Stimulated activated CD4-positive, alpha-beta T cell treated with anti-CD3 and anti-CD28 coated beads, TNF-alpha, amount 100 ng/mL, for 48 hours (primary cell): ENCODE measurements at regions not wholly inside any gene's neighbourhood (a gene's known extent, or its start where the extent isn't known, plus 50 kb on each side); places are given as distances from the start of the nearest gene placed in this dataset.

ENCODE experiments used
- DNase-seq, 3 donors: peaks; one replicate each; pipeline ENCODE4 v3.0.0-alpha.2; 2020; ENCODE audit warnings: low read depth in 3 of 3

- DNase-seq, result no peak
These were observed 364.8 kb downstream of the EPM2A start for GRCh38 chr6:145370559-145370958.

DNA sequence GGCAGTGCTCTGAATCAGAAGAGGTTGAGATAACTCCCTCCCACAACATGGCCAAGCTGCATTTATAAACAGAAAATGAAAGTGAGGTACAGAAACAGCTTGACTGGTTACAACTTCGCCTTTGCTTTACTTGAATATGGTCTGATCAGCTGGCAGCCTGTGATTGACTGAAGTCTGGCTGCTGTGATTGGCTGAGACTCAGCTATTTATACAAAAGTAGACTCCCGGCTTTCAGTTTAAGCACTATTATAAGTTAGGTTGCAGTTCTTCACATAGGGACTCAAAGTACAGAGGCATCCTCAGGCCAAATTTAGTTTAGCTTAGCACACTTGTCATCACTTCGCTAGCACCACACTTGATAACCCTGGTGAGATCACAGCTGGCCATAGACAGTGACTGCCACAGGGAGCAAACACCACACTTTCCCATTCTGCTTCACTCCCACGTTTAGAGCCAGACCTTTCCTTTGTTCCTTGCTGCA lies 362.6 kb downstream of the EPM2A start:
- no peak for DNase-seq

GRCh38 chr6:145373826-145374225 lies 361.5 kb downstream of the EPM2A start:
- DNase-seq, result no peak

GRCh38 chr6:145374570-145374969 lies 360.8 kb downstream of the EPM2A start:
- DNase-seq, result no peak

GRCh38 chr6:145375502-145375901 lies 359.8 kb downstream of the EPM2A start:
- no peak for DNase-seq

DNA sequence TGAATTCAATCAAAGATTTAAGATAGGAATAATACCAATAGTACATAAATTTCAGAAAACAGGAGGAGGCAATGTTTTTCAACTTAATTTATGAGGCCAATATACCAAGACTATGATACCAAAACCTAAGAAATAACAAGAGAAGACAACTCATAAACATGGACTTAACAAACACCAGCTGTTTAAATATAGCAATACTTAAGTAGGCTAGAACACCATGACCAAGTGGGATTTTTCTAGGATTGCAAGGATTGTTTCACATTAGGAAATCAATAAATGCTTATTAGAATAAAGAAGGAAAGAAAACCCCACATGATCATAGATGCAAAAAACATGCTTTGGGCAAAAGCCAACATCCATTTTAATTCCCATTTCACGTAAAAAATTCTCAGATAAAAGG lies 355.1 kb downstream of the EPM2A start:
- DNase-seq, result no peak

DNA sequence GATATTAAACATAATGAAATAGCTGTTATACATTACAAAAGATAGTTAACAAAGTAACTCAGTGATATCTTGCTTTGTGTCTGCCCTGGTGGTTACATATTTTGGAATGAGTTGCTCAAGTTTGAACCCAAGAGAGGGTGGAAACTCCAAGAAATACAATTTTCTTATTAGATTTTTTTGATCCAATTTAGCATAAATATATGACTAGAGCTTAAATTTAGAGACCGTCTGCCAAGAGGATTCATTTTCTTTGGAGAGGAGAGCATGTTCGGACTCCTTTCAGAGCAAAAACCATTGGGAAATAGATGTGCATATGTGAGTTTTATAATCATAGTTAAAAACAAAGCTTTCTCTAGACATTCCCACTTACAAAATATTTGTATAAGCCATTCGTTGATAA lies 353.4 kb downstream of the EPM2A start:
- no peak for DNase-seq

DNA sequence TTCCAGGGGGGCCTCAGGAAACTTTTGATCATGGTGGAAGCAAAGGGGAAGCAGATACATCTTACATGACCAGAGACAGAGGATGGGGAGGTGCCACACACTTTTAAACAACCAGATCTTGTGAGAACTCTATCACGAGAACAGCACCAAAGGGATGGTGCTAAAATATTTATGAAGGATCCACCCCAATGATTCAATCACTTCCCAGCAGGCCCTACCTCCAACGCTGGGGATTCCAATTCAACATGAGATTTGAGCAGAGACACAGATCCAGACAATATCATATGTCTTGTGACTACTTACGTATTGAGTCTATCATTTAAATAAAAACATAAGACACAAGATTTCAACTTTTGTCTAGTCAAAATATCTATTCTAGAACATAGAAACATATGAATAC lies 351.9 kb downstream of the EPM2A start:
- DNase-seq, result no peak

- DNase-seq, result no peak
These were observed 350.8 kb downstream of the EPM2A start for GRCh38 chr6:145384503-145384902.

- DNase-seq, result no peak
These were observed 338.8 kb downstream of the EPM2A start for GRCh38 chr6:145396499-145396898.

GRCh38 chr6:145400508-145400907 lies 334.8 kb downstream of the EPM2A start:
- DNase-seq, result no peak

DNA sequence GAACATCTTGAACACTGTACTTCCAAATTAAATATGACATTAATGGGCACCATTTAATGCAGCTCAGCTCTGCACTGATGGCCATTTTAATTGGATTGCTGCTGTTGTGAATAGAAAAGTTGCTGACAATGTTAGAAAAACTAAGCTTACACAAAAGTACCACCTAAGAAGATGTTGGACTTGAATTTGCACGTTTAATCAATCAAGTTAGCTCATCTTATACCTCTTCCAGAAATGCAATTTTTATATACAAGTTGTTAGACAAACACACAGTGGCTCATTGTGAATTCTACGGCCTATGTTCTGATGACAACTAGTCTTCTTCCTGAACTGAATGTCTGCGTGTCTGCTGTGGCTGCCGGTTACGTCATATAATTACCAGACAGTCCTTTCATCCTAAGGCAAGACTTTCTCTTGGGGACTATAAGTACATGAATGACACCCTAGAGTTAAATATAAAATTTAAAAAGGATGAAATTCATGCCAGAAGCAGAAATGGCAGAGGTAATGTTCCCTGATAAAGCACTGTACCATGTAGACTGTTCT lies 330.2 kb downstream of the EPM2A start:
- DNase-seq, result no peak

DNA sequence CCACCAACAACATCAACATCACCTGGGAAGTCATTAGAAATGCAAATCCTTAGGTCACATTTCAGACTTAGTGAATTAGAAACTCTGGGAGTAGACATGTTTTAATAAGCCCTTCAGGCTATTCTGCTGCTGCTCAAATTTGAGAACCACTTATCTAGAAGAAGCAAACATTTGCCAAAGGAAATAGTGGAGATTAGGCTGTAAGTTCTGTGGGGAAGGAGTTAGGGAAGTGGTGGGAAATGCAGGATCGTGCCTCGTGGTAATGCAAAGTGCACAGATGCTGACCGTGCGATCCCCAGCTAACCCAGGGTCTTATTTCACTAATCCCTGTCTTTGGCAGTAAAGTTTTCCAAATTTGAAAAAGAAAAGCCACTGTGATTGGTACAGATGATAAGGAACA lies 328.5 kb downstream of the EPM2A start:
- no peak for DNase-seq

DNA sequence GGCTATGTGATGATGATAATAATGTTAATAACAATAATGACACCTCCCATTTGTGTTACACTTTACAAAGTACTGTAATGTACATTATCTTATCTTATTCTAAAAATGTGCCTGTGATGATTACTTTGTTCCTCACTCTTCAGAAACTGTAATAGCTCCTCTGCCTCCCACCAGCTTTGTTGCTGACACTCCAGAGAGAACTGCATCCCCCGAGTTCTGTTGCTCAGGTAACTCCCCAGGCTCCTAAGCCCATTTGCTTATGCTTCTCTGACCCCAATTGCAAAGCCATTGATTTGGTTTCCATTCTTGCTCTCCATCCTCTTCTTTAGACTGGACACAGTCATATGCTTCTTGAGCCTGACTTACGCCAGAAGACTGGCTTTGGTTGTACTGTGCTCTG lies 319.7 kb downstream of the EPM2A start:
- no peak for DNase-seq

DNA sequence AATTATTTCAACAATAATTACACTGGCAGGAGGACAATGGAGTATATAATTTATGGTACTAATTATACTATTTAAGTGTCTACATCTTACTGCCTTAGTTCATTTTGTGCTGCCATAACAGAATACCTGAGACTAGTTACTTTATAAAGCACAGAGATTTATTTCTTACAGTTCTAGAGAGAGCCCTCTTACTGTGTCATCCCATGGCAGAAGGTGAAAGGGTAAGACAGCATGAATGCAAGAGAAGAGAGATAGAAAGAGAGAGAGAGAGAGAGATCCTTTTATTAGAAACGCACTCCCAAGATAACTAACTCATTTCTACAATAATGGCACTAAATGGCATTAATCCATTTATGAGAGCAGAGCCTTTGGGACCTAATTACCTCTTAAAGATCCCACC lies 314.7 kb downstream of the EPM2A start:
- DNase-seq, result no peak

GRCh38 chr6:145423936-145424335 lies 311.4 kb downstream of the EPM2A start:
- DNase-seq, result no peak

DNA sequence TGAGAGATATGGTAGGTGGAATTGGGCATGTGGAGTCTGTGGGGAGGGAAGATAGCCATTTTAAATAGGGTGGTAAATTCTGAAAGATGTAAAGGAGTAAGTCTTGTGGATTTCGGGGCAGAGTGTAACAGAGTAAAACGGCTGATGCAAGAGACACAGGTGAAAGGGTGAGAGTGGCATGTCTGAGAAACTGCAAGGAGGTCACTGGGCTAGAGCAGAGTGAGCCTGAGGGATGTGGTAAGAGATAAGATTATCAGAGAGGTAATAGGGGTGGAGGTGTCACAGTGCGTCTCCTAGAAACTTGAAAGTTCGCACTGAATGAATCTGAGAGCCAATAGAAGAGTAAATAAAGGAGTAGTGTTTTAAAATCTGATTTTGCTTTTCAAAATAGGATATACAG lies 308.1 kb downstream of the EPM2A start:
- no peak for DNase-seq

DNA sequence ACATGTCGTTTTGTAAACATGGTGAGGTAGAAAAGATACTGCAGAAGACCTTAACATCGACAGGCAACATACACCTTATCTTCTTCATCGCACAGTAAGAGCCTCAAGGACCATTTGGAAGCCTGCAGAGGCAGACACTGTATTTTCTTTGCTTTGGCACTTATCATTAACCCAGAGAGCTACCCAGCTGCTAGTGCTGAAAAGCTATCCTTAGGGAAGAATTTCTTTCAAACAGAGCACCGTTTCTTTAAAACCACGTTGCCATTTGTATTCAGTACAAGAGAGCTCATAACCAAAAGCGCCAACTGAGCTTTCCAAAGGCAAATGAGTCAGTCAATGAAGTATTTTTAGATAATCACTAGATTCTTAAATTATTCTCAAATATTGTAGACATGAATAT lies 306.6 kb downstream of the EPM2A start:
- no peak for DNase-seq

GRCh38 chr6:145442110-145442509 lies 293.2 kb downstream of the EPM2A start:
- no peak for DNase-seq

- no peak for DNase-seq
These were observed 289.6 kb downstream of the EPM2A start for GRCh38 chr6:145445674-145446073.

DNA sequence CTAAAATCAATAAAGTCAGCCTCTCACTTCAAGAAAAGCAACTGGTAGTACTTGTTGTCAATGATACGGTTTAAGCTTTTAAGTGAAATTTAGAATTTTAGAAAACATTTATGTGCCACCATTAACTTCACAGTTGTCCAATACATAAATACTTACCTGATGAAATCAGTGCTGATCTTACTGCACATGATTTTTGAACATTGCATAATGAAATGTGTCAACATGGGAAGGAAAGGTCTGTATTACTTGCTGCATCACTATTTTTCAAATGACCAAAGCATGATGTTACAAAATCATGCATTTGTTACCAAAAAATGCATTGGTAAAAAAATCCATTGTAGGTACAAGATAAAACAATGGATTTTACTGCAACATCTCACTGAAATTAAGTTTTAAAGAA lies 284.3 kb downstream of the EPM2A start:
- no peak for DNase-seq

DNA sequence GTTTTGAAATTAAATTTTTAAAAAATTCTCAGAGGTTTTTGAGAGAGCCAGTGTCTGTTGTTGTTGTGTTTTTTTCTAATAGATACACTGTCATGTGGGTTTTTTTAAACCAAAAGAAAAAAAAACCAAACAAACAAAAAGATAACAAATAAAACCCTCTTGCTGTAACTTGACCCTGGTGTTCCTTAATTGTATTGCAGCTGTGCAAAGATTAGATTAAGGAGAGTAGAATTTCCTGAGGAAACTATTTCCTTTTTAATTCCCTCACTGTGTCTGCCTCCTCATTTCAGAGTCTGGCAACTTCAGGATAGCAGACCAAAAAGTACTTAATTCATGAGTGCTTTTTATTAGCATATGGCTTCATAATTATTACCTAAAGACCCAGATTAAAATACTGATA lies 281.9 kb downstream of the EPM2A start:
- no peak for DNase-seq

GRCh38 chr6:145454006-145454405 lies 281.3 kb downstream of the EPM2A start:
- no peak for DNase-seq

DNA sequence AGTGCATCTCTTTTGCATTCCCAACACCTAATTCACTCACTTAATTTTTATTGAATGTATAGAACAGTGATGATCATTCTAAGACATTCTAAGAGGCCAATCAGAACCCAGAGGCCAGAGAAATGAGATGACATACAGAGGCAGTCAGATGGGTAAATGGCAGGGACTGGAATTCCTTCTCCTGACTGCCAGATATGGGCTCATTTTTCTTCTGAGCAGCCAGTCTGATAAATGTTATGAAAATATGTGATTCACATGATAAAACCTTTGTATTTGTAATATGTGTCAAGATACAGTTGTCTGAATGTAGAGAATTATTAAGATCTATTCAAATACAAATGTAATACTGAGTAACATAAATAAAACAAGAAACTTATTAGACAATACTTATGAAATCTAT lies 277.8 kb downstream of the EPM2A start:
- no peak for DNase-seq

DNA sequence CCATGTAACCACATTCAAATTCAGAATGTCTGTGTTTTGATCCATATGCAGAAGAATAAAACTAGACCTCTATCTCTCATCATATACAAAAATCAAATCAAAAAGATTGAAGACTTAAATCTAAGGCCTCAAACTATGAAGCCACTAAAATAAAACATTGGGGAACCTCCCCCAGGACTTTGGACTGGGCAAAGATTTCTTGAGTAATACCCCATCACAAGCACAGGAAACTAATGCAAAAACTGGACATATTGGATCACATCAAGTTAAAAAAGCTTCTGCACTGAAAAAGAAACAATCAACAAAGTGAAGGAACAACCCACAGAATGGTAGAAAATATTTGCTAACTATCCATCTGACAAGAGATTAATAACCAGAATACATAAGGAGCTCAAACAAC lies 266.8 kb downstream of the EPM2A start:
- no peak for DNase-seq
